Fibroblast of pulmonary artery (primary cell): ENCODE measurements at regions not wholly inside any gene's neighbourhood (a gene's known extent, or its start where the extent isn't known, plus 50 kb on each side); places are given as distances from the start of the nearest gene placed in this dataset.

Experiments
- DNase-seq: peaks from one replicate; pipeline ENCODE4 v3.0.0-alpha.2; 2010; ENCODE audit warnings: low read depth
- H3K4me3 ChIP-seq: replicated peaks from 2 replicates; pipeline ENCODE4 v1.5.1; 2011; ENCODE audit warnings: low read depth, mild to moderate bottlenecking, control low read depth, low read length, moderate library complexity
- TF ChIP-seq, protein P1 (sequence below): IDR thresholded peaks from 2 replicates; pipeline ENCODE4 v1.5.1; 2011; ENCODE audit warnings: mild to moderate bottlenecking, control low read depth, low read length, inconsistent platforms; ENCODE audit errors: missing control alignments

DNA sequence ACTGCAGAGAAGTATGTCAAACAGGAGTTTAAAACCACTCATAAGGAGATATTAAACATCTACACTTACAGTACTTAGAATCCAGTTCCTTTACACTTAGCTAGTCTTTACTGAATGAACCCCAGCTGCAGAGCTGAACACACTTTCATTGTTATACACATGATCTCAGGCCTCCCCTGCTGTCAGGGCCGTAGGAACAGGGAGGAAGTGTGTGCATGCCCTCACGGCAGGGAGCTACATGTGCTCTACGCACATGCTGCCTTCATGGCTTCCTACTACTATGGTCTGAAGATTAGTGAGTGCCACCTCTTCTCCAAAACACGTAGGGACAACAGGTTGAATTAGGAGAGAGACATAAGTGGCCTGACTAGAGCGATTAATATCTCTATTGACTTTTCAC, 191.5 kb downstream of the SIPA1L2 start:
- H3K4me3 ChIP-seq = no peak overlapping the region
- TF ChIP-seq, protein P1, sequence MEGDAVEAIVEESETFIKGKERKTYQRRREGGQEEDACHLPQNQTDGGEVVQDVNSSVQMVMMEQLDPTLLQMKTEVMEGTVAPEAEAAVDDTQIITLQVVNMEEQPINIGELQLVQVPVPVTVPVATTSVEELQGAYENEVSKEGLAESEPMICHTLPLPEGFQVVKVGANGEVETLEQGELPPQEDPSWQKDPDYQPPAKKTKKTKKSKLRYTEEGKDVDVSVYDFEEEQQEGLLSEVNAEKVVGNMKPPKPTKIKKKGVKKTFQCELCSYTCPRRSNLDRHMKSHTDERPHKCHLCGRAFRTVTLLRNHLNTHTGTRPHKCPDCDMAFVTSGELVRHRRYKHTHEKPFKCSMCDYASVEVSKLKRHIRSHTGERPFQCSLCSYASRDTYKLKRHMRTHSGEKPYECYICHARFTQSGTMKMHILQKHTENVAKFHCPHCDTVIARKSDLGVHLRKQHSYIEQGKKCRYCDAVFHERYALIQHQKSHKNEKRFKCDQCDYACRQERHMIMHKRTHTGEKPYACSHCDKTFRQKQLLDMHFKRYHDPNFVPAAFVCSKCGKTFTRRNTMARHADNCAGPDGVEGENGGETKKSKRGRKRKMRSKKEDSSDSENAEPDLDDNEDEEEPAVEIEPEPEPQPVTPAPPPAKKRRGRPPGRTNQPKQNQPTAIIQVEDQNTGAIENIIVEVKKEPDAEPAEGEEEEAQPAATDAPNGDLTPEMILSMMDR = no peak
- no peak for DNase-seq

DNA sequence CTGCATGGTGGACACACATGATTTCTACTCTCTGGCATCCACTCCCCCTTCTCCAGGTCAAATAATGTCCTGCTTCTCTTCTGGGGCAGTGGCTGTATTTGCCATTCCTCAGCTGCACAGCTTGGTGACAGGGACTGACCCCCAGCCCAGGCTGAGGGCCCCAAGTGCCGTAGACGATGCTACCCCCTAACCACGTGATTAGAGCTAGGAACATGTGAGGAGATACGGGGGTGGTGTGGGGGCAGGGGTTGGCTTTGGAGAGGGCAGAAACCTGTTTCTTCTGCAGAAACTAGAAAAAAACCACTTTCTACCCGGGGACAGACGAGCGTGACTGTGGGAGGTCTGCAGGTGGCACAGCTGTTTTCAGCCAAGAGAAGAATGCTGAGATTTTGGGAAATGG, 192.4 kb downstream of the SIPA1L2 start:
- no peak overlapping the region for H3K4me3 ChIP-seq
- DNase-seq = no peak
- TF ChIP-seq, protein P1 = no peak

DNA sequence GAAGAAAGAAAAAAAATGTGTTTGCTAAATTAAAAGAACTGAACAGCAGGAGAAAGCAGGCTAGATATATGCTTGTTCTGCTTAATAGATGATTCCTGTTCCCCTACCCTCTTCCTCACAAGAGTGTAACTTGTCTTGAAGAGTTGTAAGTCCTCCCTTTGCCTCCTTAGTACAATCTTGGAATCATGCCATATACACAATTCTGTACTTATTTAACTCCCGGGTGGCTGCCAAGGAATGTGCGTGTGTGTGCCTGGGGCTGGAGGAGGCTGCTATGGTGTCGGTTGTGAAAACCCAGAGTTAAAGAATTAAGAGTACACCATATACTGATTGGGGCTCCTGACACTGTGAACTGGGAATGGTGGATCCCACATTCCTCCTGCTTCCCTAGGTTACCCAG, 194.2 kb downstream of the SIPA1L2 start:
- H3K4me3 ChIP-seq = no peak overlapping the region
- TF ChIP-seq, protein P1 = no peak
- DNase-seq = peak; percentile 72

DNA sequence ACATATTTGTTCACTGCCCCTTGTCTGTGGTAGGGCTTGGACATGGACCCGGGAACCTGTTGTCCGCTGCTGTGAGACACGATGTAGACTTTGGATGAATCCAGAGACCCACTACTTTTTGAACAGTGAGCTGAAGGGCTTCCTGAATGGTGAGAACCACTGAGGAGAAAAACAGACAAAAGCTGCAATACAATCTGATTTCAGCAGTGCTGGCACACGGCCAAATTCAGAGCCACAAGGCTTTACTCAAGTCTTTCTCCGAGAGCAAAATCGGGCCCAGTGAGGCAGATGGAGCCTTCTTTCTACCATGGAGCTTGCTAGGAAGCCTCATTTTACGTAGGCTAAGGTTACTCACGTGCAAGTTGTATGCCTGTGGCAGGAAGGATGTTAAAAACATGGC, 197.6 kb downstream of the SIPA1L2 start:
- TF ChIP-seq, protein P1 = no peak
- DNase-seq = no peak
- H3K4me3 ChIP-seq = no peak overlapping the region

DNA sequence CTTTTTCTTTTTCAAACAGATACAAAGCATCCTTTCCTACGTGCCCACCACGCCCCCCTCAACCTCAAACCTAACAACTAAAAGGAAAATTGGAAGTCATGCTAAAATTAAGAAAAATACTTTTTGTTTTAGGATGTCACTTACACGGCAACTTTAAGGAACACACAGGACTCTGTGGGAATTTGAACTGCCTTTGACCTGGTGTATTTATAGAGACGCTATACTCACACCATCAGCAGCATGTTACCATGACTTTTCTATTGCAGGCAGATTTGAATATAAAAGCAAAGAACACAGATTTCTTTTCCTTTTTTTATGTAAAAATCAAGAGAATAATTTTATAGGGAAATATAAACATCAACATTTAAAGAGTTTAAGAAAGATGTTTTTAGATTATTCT, 198.2 kb downstream of the SIPA1L2 start:
- TF ChIP-seq, protein P1 = no peak
- no peak for DNase-seq
- H3K4me3 ChIP-seq = no peak overlapping the region

DNA sequence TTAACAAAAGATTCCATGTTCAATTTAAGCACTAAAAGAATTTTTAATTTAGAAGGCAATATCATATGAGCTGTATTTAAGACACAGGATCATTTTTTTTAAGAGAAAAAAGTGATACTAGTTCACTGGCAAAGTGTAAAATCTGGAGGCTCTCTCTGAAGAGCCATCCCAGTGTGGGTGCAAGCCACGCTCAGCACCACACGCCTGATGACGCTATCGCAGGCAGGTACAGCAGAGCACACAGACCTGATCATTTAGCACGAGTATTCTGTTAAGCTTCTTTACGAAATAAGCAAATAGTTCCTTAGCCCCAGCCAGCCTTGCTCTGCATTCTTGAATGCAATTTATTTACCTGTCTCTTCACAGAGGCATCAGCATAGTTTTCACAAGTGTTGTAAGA, 198.6 kb downstream of the SIPA1L2 start:
- TF ChIP-seq, protein P1 = no peak
- H3K4me3 ChIP-seq = no peak overlapping the region
- no peak for DNase-seq

DNA sequence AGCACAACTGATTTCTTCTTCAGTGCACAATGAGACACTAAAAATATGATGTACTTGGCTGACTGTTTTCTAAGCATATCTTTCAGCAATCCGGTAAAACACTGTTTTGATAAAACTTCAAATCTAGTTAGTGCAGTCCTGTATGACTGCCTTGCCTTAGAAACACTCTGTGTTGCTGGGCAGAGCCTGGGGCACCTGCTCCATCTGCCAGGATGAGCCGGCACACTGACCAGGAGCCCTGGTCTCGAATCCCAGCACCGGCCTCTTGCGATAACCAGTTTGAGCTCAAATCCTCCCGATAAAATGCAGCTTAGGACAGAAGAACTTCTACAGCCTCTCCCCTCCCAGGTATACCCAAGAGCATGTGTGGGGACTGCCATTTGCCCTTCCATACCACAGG, 199.5 kb downstream of the SIPA1L2 start:
- DNase-seq = no peak
- TF ChIP-seq, protein P1 = no peak
- H3K4me3 ChIP-seq = no peak overlapping the region
